ENCODE measurements at regions not wholly inside any gene's neighbourhood (a gene's known extent, or its start where the extent isn't known, plus 50 kb on each side); places are given as distances from the start of the nearest gene placed in this dataset.
"Not testable (repeated sequence)": the region's sequence is repeated elsewhere in the genome, so short reads cannot be mapped to it uniquely, and the experiment has no call there.

GRCh38 chr7:159335181-159335926, 190.7 kb upstream of the VIPR2 start:
- H3K4me3 Mint-ChIP-seq; H3K27me3 Mint-ChIP-seq (ENCODE audit: low read depth); DNase-seq; H3K4me1 Mint-ChIP-seq (ENCODE audit: low read depth); ATAC-seq; H3K9me3 Mint-ChIP-seq; H3K36me3 Mint-ChIP-seq (ENCODE audit: insufficient read depth): not testable (repeated sequence)

- not testable (repeated sequence) for ATAC-seq; H3K9me3 Mint-ChIP-seq; H3K36me3 Mint-ChIP-seq (ENCODE audit: insufficient read depth); H3K4me1 Mint-ChIP-seq (ENCODE audit: low read depth); DNase-seq; H3K4me3 Mint-ChIP-seq; H3K27me3 Mint-ChIP-seq (ENCODE audit: low read depth)
These were observed 188.3 kb upstream of the VIPR2 start for GRCh38 chr7:159332854-159333479.

- no peak overlapping the region for H3K4me3 Mint-ChIP-seq
- no peaks in the 10 kb centered on the region for H3K36me3 Mint-ChIP-seq (ENCODE audit: insufficient read depth)
- H3K9me3 Mint-ChIP-seq = peaks cover 13% of the 10 kb centered on the region
- DNase-seq (no peak), ATAC-seq (no peak)
- H3K27me3 Mint-ChIP-seq (ENCODE audit: low read depth) = peaks cover 6% of the 10 kb centered on the region
- no peaks in the 10 kb centered on the region for H3K4me1 Mint-ChIP-seq (ENCODE audit: low read depth)
These were observed 186.8 kb upstream of the VIPR2 start for GRCh38 chr7:159331462-159331861.

- Mint-ChIP-seq H3K9me3 (peaks cover 13% of the 10 kb centered on the region), H3K4me3 (no peak overlapping the region), H3K4me1 (ENCODE audit: low read depth) (no peaks in the 10 kb centered on the region), H3K36me3 (ENCODE audit: insufficient read depth) (no peaks in the 10 kb centered on the region), H3K27me3 (ENCODE audit: low read depth) (peaks cover 6% of the 10 kb centered on the region)
- DNase-seq (no peak), ATAC-seq (no peak)
These were observed 185.2 kb upstream of the VIPR2 start for GRCh38 chr7:159329818-159330378.

- Mint-ChIP-seq H3K4me1 (ENCODE audit: low read depth) (no peaks in the 10 kb centered on the region), H3K9me3 (peaks cover 13% of the 10 kb centered on the region), H3K27me3 (ENCODE audit: low read depth) (peaks cover 3% of the 10 kb centered on the region), H3K4me3 (no peak overlapping the region), H3K36me3 (ENCODE audit: insufficient read depth) (no peaks in the 10 kb centered on the region)
- DNase-seq = no peak
- ATAC-seq = no peak
These were observed 183.4 kb upstream of the VIPR2 start for GRCh38 chr7:159328096-159328495.

- no peaks in the 10 kb centered on the region for H3K4me1 Mint-ChIP-seq (ENCODE audit: low read depth)
- H3K27me3 Mint-ChIP-seq (ENCODE audit: low read depth) = peaks cover 9% of the 10 kb centered on the region
- DNase-seq (no peak), ATAC-seq (no peak)
- H3K4me3 Mint-ChIP-seq = no peak overlapping the region
- H3K36me3 Mint-ChIP-seq (ENCODE audit: insufficient read depth) = no peaks in the 10 kb centered on the region
- H3K9me3 Mint-ChIP-seq = peaks cover 17% of the 10 kb centered on the region
These were observed 178.7 kb upstream of the VIPR2 start for GRCh38 chr7:159323359-159323758.

- ATAC-seq (no peak), DNase-seq (no peak)
- Mint-ChIP-seq H3K27me3 (ENCODE audit: low read depth) (peaks cover 9% of the 10 kb centered on the region), H3K9me3 (peaks cover 5% of the 10 kb centered on the region), H3K4me3 (no peak overlapping the region), H3K4me1 (ENCODE audit: low read depth) (no peaks in the 10 kb centered on the region), H3K36me3 (ENCODE audit: insufficient read depth) (no peaks in the 10 kb centered on the region)
These were observed 176.6 kb upstream of the VIPR2 start for GRCh38 chr7:159321278-159321677.

GRCh38 chr7:159318682-159319351, 174.2 kb upstream of the VIPR2 start:
- no peak overlapping the region for H3K4me3 Mint-ChIP-seq
- DNase-seq (no peak), ATAC-seq (no peak)
- peaks cover 9% of the 10 kb centered on the region for H3K27me3 Mint-ChIP-seq (ENCODE audit: low read depth)
- no peaks in the 10 kb centered on the region for H3K36me3 Mint-ChIP-seq (ENCODE audit: insufficient read depth)
- H3K4me1 Mint-ChIP-seq (ENCODE audit: low read depth) = no peaks in the 10 kb centered on the region
- peaks cover 5% of the 10 kb centered on the region for H3K9me3 Mint-ChIP-seq

- DNase-seq = no peak
- Mint-ChIP-seq H3K36me3 (ENCODE audit: insufficient read depth) (no peaks in the 10 kb centered on the region), H3K4me3 (no peak overlapping the region), H3K9me3 (peaks cover 5% of the 10 kb centered on the region), H3K4me1 (ENCODE audit: low read depth) (no peaks in the 10 kb centered on the region), H3K27me3 (ENCODE audit: low read depth) (peaks cover 8% of the 10 kb centered on the region)
- ATAC-seq = no peak
These were observed 172.6 kb upstream of the VIPR2 start for GRCh38 chr7:159317294-159317693.

- no peaks in the 10 kb centered on the region for H3K9me3 Mint-ChIP-seq
- H3K4me1 Mint-ChIP-seq (ENCODE audit: low read depth) = no peaks in the 10 kb centered on the region
- no peaks in the 10 kb centered on the region for H3K36me3 Mint-ChIP-seq (ENCODE audit: insufficient read depth)
- ATAC-seq = no peak
- no peak for DNase-seq
- no peak overlapping the region for H3K4me3 Mint-ChIP-seq
- H3K27me3 Mint-ChIP-seq (ENCODE audit: low read depth) = peaks cover 10% of the 10 kb centered on the region
These were observed 166.5 kb upstream of the VIPR2 start for GRCh38 chr7:159311172-159311494.

- DNase-seq = no peak
- Mint-ChIP-seq H3K4me1 (ENCODE audit: low read depth) (no peaks in the 10 kb centered on the region), H3K4me3 (no peak overlapping the region), H3K27me3 (ENCODE audit: low read depth) (peaks cover 10% of the 10 kb centered on the region), H3K36me3 (ENCODE audit: insufficient read depth) (no peaks in the 10 kb centered on the region), H3K9me3 (no peaks in the 10 kb centered on the region)
- ATAC-seq = no peak
These were observed 165.9 kb upstream of the VIPR2 start for GRCh38 chr7:159310457-159311171.

- H3K27me3 Mint-ChIP-seq (ENCODE audit: low read depth) = peaks cover 10% of the 10 kb centered on the region
- H3K36me3 Mint-ChIP-seq (ENCODE audit: insufficient read depth); ATAC-seq; H3K4me1 Mint-ChIP-seq (ENCODE audit: low read depth); DNase-seq; H3K9me3 Mint-ChIP-seq; H3K4me3 Mint-ChIP-seq: not testable (repeated sequence)
These were observed 164.5 kb upstream of the VIPR2 start for GRCh38 chr7:159309214-159309613.

GRCh38 chr7:159306012-159306411, 161.3 kb upstream of the VIPR2 start:
- no peak for DNase-seq
- peaks cover 5% of the 10 kb centered on the region for H3K27me3 Mint-ChIP-seq (ENCODE audit: low read depth)
- H3K36me3 Mint-ChIP-seq (ENCODE audit: insufficient read depth) = no peaks in the 10 kb centered on the region
- ATAC-seq = no peak
- H3K4me3 Mint-ChIP-seq = no peak overlapping the region
- H3K9me3 Mint-ChIP-seq = no peaks in the 10 kb centered on the region
- no peaks in the 10 kb centered on the region for H3K4me1 Mint-ChIP-seq (ENCODE audit: low read depth)

- H3K4me3 Mint-ChIP-seq; H3K27me3 Mint-ChIP-seq (ENCODE audit: low read depth); H3K9me3 Mint-ChIP-seq; ATAC-seq; H3K4me1 Mint-ChIP-seq (ENCODE audit: low read depth); H3K36me3 Mint-ChIP-seq (ENCODE audit: insufficient read depth); DNase-seq: not testable (repeated sequence)
These were observed 160.5 kb upstream of the VIPR2 start for GRCh38 chr7:159305185-159305584.

Measured in activated T-cell treated with anti-CD3 and anti-CD28 coated beads, Interleukin-2, amount 50 U/mL, for 4 hours (primary cell).